ENCODE measurements at regions not wholly inside any gene's neighbourhood (a gene's known extent, or its start where the extent isn't known, plus 50 kb on each side); places are given as distances from the start of the nearest gene placed in this dataset.

DNA sequence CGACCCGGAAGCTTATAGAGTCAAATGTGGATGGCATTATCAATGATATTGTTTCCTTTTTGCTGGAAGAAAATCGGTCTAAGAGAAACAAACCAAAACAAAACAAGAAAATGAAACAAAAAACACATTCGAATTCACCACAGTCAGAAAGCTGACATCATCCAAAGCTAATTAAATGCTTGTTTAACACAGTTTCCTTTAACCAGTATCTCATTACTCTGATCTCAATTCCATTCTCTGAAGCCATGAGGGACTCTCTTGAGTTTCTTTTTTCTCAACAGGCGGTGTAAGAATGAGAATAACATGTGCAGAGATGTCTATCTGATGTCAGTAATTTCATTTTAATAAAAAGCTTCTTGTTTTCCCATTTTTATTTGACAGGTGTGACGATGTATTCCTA lies 1448.3 kb upstream of the DDX18 start:
- DNase-seq, result no peak

DNA sequence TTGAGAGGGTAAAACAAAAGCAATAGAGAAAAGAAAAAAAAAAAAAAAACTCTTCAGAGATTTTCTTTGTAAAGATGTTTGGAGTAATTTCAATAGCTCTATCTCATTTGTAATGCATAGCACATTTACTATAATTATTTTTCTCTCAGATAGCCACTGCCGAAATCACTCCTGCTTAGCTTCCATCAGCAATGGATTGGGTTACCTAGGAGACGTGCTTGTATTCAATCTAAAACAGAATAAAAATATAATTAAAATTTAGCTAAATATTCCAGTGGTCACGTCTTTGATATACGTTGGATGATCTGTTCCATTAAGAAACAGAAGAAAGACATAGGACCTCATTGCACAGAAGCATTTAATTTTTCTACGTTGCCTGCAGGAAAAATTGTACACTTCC lies 1435.7 kb upstream of the DDX18 start:
- DNase-seq, result no peak

DNA sequence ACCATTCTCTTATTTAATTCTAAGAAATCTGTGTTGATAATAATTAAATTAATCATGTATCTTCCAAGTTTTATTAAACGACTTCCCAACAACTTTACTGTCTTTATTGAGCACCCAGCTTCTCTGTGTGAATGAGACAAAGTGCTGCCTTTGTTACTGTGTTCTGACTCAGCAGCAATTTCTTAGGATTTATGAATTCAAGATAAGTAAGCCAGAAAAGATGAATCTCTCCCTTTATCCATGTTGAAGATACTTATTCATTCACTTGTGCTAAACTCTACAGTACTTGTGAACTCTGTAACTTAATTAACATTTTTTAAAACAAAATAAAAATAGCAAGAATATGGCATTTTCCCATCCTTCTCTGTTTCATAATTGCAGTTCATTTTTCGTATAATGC lies 1403.3 kb upstream of the DDX18 start:
- no peak for DNase-seq

DNA sequence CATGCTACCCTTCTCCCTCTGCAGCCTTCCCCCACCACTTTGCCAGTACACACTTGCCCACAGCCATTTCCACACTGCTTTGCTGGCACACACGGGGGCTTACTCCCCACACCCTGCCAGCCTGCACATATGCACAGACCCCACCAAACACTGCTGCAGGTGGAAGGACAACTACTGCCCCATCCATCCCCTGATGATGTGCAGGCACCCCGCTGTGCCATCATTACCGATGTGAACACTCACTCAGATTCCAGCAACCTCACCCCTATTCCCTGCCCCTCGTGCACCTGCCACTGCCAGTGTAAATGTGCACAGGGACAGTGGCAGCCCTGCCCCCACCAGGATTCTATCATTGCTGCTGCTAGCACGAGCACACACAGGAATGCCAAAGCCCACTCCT lies 1400.8 kb upstream of the DDX18 start:
- DNase-seq, result no peak

GRCh38 chr2:116416731-116417377 lies 1397.6 kb upstream of the DDX18 start:
- no peak for DNase-seq

- DNase-seq, result no peak
Measured at GRCh38 chr2:116435648-116436047, 1378.8 kb upstream of the DDX18 start.

- DNase-seq, result no peak
Measured at GRCh38 chr2:116440104-116440653, 1374.3 kb upstream of the DDX18 start.

- no peak for DNase-seq
Measured at GRCh38 chr2:116442418-116442817, 1372.1 kb upstream of the DDX18 start.

GRCh38 chr2:116444256-116444872 lies 1370.1 kb upstream of the DDX18 start:
- DNase-seq, result no peak

DNA sequence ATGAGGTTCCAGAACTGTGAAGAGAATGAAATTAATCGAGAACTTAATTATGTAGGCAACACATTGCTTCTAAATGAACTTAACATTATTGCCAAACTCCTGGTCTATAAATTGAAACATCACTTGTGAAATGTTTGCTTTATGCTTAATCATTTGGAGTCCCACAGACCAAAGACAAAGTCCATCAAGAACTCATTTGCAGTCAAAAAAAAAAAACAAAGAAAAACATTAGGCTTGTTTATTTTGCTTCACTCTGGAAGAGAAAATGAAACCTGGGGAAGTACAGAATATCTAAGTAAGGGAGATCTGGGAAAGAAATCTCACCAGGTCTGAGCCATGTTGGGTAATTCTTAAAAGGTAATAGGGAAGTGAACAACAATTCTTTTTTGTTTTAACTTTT lies 1363.5 kb upstream of the DDX18 start:
- no peak for DNase-seq

- no peak for DNase-seq
Measured at GRCh38 chr2:116452651-116453050, 1361.8 kb upstream of the DDX18 start.

GRCh38 chr2:116456429-116456828 lies 1358.1 kb upstream of the DDX18 start:
- DNase-seq, result no peak

GRCh38 chr2:116467243-116467642 lies 1347.2 kb upstream of the DDX18 start:
- DNase-seq, result no peak

GRCh38 chr2:116477229-116477628 lies 1337.3 kb upstream of the DDX18 start:
- DNase-seq, result no peak

GRCh38 chr2:116487336-116487735 lies 1327.2 kb upstream of the DDX18 start:
- DNase-seq, result no peak

DNA sequence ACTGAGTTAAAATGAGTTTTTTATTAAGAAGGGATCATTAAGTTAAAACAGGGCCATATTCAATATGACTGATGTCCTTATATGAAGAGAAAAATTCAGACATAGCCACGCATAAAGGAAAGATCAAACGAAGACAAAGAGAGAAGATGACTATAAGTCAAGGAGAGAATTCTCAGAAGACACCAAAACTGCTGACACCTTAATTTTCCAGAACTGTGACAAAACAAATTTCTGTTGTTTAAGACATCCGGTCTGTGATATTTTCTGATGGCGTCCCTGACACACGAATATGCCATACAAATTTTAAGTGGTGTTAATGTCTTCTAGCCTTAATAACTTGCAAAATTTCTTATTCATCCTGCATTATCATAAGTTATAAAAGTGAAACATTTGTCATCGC lies 1325.2 kb upstream of the DDX18 start:
- no peak for DNase-seq

DNA sequence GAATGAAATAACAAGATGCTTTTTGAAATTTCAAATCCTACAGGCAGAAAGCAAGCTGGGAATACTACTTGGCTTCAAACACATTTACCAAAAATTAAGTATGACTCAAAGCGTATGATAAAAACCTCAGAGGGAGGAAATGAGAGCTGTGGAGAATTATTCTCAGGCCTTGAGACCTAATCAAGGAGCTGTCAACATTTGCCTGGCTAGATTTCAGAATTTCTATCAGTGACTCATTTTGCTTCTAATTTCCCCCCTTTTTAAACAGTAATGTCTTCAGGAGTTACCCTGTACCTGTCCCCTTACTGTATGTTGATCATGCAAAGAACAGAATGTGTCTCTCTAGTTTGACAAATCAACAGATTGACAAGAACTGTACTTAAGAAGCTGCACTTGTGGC lies 1324.5 kb upstream of the DDX18 start:
- no peak for DNase-seq

DNA sequence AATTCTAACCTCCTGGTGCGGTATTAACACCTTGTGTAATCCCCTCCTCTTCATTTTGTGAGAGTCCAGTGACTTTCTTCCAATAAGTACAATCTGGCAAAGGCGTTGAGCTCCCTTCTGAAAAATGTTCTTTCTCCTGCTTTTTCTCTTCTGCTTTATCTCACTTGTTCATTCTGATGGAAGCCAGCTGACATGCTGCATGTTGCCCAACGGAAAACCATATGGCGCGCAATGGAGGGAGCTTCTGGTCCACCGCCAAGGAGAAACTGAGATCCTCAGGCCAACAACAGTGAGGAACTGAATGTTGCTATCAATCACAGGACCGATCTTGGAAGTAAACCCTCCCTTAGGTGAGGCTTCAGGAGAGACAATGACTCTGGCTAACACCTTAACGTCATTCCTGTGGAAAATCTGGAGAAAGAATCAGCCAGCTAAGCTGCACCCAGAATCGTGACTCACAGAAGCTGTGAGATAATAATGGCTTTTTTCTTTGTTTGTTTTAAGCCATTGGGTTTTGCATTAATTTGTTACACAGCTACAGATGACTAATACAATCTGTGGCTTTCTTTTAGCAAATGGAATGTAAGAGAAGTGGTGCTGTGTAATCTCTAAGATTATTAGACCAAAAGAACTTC lies 1323.9 kb upstream of the DDX18 start:
- DNase-seq, result no peak

DNA sequence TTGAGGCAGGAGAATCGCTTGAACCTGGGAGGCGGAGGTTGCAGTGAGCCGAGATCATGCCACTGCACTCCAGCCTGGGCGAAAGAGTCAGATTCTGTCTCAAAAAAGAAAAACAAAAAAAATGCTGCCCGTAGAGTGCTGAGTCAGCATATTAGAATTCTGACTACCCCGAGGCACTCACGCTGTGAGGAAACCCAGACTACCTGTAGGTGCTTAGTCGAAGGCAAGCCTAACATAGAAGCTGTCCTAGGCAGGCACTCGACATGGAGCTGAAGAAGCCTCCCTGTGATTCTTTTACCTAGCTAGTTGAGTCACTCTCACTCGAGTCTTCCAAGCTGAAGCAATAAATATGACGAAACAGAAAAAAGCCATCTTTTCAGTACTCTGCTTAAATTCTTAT lies 1323.2 kb upstream of the DDX18 start:
- DNase-seq, result no peak

GRCh38 chr2:116499389-116499788 lies 1315.1 kb upstream of the DDX18 start:
- peak in 1 of 2 experiments; percentile 7 for DNase-seq

GRCh38 chr2:116510117-116510671 lies 1304.3 kb upstream of the DDX18 start:
- DNase-seq, result no peak

DNA sequence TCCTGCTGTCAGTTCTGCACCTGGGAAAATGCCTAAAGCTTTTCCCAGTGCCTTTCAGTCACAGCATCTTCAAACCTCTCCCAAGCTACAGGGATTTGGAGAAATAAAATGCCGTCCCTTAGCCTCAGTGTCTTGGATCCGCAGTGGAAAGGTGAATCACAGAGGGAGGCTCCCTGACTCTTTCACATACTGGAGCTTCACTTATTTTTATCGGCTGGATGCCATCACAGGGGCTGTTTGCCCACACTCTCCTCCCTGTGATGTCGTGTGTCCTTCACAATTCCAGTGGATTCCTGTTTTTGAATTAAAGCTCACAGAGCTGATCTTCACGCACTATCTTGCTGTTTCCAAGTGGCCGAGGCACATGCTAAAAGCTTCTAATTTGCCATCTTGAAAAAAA lies 1303.1 kb upstream of the DDX18 start:
- DNase-seq, result no peak

DNA sequence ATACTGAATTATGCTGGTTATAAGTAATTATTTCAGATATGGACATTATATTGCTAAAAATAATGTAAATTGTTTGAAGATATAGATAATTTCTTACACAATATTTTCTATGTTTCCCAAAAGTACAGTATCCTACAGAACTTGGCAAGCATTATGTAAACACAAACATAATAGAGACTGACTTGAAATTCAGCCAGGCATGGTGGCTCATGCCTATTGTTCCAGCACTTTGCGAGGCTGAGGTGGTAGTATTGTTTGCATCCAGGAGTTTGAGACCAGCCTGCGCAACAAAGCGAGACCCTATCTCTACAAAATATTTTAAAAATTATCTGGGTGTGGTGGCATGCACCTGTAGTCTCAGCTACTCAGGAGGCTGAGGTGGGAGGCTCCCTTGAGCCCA lies 1300.5 kb upstream of the DDX18 start:
- DNase-seq, result no peak

DNA sequence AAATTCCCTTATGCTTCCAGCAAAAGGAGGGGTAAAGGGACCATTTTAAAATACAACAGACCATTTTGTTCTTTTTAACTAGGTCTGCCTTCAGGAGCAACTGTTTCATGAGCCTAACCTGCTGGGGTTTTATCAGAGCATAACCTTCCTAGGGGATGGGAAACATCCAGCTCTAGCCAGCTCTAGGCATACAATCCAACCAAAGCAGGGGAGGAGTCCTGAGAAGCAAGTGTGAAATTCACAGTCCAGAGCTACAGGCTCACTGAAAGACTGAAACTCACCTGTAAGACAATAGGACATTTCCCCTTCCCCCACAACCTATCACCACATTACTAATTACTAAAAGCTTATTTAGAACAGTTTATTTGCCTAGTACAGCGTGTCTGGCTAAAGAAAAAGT lies 1296.6 kb upstream of the DDX18 start:
- no peak for DNase-seq
